LoVo (cell line): ENCODE measurements at regions not wholly inside any gene's neighbourhood (a gene's known extent, or its start where the extent isn't known, plus 50 kb on each side); places are given as distances from the start of the nearest gene placed in this dataset.

Experiments used
- DNase-seq: peaks from one replicate; pipeline ENCODE4 v3.0.0-alpha.2; 2016; ENCODE audit warnings: low spot score

- no peak for DNase-seq
Observed at GRCh38 chr13:55467476-55467875, 1673.2 kb upstream of the PRR20A start.

GRCh38 chr13:55483626-55484158 is 1657.0 kb upstream of the PRR20A start:
- DNase-seq: no peak

DNA sequence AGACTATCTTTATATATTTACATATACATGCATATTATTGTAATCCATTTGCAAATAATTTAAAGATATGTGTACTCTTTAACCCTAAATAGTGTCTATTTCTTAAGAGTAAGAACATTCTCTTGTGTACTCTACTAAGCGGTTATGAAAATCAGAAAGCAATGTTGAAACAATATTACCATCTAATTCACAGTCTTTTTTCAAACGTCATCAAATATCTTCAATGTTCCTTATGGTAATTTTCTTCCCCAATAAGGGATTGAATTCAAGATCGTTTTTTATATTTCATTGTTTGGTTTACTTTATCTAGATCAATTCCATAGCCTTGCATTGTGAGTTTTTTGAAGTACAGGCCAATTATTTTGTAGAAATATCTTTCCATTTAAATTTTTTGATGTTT is 1647.4 kb upstream of the PRR20A start:
- no peak for DNase-seq

- no peak for DNase-seq
Observed at GRCh38 chr13:55497486-55497885, 1643.2 kb upstream of the PRR20A start.

- no peak for DNase-seq
Observed at GRCh38 chr13:55500694-55501093, 1640.0 kb upstream of the PRR20A start.

DNA sequence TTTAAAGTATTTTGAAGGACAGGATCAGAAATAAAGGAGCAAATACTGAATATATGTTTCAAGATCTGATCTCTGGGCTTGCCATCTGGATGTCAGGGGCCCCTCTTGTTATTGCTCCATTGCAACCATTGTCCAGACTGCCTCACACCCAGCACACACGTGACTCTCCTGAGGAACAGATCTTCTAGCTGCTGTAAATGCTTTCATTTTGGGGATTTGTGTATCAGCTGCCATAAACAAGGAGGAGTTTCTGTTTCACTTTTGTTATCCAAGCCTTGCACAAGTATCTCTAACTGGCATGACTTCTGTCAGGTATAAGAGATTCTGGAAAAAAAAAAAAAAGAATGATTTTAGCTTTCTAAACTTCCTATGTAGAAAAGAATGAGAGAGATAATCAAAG is 1624.1 kb upstream of the PRR20A start:
- DNase-seq: no peak

DNA sequence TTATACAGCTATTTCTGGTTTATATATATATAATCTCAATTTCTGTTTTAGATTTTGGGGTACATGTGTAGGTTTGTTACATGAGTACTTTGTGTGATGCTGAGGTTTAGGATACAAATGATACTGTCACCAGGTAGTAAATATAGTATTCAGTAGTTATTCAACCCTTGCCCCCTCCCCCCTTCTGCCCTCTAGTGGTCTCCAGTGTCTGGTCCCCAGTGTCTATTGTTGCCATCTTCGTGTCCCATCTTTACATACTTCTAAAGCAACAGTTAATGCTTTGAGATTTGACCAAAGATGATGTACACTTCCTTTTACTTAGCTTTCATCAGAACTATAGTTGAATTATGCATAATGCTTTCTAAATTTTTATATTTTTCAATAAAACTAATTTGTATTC is 1623.4 kb upstream of the PRR20A start:
- no peak for DNase-seq

DNA sequence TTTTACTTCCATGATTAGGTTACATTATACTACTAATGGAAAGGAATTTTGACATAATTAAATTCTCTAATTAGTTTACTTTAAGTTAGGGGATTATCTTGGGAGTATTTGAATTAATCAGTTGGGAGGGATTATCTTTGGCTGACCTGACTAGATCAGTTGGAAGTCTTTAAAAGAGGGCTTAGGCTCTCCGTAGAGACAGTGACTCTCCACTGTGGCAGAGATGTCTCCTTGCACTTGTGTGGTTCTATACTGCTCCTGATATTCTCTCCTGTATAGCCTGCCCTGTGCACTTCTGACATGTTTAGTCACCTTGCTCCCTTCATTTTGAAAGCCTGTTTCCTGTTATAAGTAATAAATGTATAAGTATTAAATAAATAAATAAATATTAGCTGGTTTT is 1612.3 kb upstream of the PRR20A start:
- DNase-seq: no peak

- no peak for DNase-seq
Observed at GRCh38 chr13:55534306-55534705, 1606.4 kb upstream of the PRR20A start.

DNA sequence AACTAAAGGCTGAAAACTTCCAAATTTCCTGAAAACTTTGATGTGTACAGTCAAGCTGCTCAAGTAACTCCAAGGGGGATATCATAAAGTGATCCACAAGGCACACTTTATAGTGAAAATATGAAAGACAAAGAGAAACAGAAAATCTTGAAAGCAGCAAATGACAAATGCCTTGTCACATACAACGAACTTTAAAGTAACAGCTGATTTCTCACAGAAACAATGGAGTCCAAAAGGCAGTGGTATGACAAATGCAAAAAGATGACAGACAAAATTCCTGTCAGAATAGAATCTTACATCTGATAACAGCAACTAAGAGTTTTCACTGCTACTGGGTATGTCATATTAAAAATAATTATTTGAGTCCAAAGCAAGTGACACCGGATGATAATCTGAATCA is 1602.3 kb upstream of the PRR20A start:
- no peak for DNase-seq

GRCh38 chr13:55543053-55543452 is 1597.7 kb upstream of the PRR20A start:
- DNase-seq: no peak

DNA sequence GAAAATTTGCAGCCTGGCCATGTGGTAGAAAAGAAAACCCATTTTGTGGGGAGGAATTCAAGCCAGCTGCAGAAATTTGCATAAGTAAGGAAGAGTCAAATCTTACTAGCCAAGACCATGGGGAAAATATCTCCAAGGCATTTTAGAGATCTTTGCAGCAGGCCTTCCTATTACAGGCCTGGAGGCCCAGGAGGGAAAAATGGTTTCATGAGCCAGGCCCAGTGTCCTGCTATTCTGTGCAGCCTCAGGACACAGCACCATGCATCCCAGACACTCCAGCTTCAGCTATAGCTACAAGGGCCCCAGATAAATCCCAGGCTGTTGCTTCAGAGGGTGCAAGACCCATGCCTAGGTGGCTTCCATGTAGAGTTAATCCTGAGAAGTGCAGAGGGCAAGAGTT is 1590.1 kb upstream of the PRR20A start:
- no peak for DNase-seq

DNA sequence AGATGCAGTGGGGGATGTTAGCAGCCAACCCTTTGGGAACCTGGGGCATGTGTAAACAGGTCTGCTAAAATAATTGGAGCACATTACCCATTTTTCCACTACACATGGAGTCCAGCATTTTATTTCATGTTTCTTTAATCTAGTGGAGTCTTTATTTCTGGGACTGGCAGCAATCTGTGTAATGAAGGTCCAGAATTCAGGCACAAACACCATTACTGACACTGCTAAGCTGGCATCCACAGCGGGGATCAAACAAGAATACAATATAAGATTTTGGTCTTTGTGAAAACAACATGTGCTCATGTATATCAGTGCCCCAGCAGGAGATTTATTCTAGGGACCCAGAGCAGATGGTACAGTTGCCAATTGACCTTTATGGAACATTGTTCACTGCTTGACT is 1587.0 kb upstream of the PRR20A start:
- DNase-seq: no peak

DNA sequence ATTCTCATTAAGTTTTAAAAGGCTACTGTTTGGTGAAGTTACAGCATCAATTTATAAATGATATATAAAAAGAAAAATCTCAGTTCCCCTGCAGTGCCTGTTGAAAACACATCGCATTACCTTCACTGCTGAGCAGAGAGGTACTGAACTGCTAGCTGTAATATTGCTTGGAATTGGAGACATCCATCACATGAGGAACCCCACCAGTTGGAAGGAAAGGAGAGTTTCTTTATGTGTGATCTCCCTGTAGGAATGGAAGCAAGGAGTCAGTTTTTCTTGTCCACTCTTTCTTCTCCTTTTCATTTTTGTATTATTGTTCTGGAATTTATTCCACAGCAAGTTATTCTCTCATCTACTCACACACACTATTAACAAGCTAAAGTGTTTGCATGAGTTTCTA is 1586.0 kb upstream of the PRR20A start:
- no peak for DNase-seq

GRCh38 chr13:55560331-55560730 is 1580.4 kb upstream of the PRR20A start:
- no peak for DNase-seq

DNA sequence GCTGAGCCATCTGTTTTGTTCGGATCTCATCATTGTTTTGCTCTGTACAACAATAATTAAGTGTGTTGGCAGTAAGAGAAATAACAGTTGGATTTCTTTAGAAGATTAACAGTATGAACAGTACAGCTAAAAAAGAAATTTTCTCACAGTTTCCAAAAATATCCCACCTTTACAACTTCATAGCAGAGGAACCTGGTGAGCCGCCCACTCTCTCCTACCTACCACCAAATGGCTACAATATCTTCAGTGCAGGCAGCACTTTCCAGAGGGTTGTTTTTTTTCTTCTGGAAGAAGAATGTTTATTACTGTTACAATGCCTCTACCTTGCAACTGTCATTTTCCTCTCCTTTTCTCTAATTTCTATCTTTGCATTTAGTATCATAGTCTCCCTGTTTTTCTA is 1577.5 kb upstream of the PRR20A start:
- no peak for DNase-seq

DNA sequence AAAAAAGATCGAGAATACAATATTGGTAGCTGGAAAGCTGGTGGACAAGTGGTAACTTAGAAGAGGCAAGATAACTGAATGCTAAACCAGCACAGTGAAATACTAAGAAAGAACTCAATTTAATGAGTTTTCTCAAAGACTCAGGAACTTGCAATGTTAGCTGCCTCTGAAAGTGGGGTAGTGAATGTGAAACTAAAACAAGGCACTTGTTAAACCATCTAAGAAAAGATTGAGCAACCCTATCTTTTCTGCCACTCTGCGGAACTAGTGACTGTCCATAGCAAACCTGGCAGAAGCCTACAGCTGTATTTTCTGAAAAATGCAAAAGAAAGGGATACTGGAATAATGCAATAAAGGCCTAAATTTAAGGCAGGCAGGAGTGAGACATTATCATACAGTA is 1574.4 kb upstream of the PRR20A start:
- DNase-seq: no peak

DNA sequence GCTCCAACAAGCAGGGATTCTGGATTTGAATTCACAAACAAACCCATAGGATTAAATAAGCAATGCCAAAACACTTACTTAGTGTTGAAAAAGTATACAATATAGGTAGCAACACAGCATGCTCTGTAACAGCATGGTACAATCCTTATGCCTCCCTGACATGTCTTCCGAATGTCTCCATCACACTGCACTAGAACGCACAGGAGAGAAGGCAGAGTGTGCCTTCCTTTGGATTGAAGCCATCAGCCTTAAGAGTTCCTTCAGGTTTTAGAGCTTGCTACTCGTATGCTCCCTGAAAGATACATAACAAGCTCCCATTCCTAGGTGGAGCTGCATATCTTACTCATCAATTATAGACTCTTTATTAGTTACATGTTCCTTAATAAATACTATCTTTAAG is 1573.9 kb upstream of the PRR20A start:
- no peak for DNase-seq

GRCh38 chr13:55567721-55568625 is 1572.7 kb upstream of the PRR20A start:
- DNase-seq: no peak

- DNase-seq: no peak
Observed at GRCh38 chr13:55569082-55569481, 1571.6 kb upstream of the PRR20A start.

DNA sequence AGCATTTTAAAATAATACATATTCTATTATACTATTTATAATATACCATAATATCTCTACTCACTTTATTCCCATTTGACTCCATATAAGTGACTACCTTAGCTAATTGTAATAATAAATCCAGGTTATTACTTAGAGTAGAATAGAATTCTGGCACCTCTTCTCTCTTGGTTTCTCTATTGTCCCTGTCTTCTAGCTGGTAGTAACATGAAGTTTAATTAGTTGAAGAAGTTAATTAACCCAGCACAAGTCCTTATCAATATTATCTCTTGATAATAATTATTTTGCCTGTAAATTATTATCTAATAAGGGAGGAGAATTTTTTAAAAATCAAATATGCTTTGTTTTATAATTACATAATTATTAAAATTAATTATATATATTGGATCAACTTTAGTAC is 1571.2 kb upstream of the PRR20A start:
- DNase-seq: no peak

GRCh38 chr13:55570371-55570770 is 1570.3 kb upstream of the PRR20A start:
- no peak for DNase-seq

- DNase-seq: no peak
Observed at GRCh38 chr13:55571237-55571867, 1569.4 kb upstream of the PRR20A start.
